Frontal cortex (tissue), 3 donors: ENCODE measurements at regions not wholly inside any gene's neighbourhood (a gene's known extent, or its start where the extent isn't known, plus 50 kb on each side); places are given as distances from the start of the nearest gene placed in this dataset.
"Not testable (repeated sequence)": the region's sequence is repeated elsewhere in the genome, so short reads cannot be mapped to it uniquely, and the experiment has no call there.

Experiments used
- DNase-seq, 2 donors: peaks; one replicate each; pipeline ENCODE4 v3.0.0; 2012; ENCODE audit warnings: low spot score in 2 of 2
- FAIRE-seq: peaks from 2 replicates; lab custom pipeline; 2012; peaks lifted over from hg19 to GRCh38; lab: Jason Lieb, UNC
- donor health status: control.
- donor health status: control.
- donor health status: control.

DNA sequence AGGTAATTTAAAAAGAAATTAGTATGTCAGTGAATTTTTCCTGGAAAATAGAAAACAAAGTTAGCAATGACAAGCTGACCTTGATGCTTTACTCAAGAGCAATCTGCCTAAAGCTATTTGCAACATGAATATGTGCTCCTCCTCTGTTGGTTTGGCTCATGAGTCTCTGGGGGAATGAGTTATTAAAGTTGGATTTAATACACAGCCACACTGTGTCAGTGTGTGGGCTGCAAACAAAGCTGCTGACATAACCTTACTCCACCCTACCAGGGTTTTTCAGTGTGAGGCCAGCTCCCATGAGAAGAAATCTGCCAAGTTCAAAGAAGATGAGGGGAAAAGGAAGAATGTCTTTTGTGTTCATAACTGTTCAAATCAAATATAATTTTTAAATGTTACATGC is 280.5 kb downstream of the TLL1 start:
- DNase-seq (no peak), FAIRE-seq (no peak)

DNA sequence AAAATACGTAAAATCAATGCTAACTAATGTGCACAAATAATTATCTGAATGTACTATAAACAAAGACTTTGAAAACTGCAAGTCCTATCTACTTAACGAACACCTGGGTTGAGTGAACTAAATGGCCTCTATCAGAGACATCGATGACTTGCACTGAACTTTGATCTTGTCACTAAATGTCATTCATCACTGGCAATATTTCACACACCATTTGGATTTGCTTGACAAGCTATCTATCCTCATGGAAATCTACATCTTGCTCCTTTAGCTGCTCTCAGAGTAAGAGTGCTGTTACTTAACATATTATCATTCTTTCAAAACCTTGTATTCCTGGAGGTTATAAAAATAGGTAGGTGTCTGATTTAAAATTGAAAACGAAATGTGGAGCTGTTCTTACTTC is 289.3 kb downstream of the TLL1 start:
- FAIRE-seq = no peak
- DNase-seq = no peak

DNA sequence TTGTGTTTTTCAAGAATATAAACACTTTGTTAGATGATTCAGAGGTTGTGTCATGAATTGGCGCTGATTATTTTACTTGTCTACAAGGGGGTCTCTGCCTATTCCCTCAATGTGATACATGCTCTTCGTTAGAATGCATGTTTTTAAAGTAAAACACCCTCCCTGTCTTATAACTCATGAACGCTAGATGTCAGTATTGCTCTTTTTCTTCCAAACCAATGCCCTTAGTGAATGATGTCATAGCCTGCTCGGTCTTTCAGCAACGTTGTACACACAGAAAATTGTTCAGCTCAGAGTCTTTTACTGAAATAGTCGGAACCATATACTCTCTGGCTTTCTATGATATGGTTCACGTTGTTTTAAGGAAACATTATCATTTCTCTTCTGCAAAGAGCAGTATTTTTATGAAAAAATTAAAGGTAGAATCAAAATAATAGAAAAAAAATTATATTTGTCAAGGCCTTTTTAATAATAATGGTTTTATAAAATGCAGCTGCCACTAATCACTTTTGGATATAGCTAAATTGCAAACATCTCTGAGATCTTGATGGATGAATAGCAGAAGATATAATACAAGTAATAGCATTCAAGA is 292.9 kb downstream of the TLL1 start:
- FAIRE-seq (peak; percentile 89), DNase-seq (peak; percentile 6 to 25)

DNA sequence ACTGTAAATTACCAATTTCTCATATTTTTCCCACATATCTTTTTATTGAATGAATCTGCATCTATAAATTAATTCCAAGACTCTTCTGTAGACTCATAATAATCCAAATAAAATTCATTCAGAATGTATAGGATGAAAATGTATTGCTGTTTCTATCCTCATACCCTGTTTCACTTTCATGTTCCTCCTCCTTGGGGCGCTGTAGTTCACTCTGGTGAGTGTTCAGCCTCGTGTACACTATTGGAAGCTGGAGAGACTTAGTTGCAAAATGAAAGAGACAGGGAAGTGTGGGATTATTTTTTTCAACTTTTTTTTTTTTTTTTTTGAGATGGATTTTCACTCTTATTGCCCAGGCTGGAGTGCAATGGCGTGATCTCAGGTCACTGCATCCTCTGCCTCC is 296.1 kb downstream of the TLL1 start:
- DNase-seq (no peak), FAIRE-seq (no peak)

DNA sequence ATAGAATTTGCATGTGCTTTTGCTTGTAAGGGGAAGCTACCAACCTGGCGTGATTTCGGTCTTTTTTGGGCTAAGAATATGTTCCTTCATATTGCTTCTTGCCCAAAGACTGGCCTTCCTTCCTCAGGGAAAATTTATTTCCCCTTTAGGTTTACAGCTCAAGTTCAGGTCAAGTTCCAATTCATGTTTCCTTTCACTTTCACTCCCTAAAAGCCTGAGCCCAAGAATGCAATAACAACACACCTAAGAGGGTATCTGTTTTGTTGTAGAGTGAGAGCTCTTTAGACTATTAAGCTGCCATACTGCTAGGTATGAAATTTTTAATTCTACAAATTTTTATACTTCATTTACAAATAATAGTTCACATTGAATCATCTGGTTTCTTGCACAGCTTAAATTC is 299.6 kb downstream of the TLL1 start:
- FAIRE-seq = no peak

DNA sequence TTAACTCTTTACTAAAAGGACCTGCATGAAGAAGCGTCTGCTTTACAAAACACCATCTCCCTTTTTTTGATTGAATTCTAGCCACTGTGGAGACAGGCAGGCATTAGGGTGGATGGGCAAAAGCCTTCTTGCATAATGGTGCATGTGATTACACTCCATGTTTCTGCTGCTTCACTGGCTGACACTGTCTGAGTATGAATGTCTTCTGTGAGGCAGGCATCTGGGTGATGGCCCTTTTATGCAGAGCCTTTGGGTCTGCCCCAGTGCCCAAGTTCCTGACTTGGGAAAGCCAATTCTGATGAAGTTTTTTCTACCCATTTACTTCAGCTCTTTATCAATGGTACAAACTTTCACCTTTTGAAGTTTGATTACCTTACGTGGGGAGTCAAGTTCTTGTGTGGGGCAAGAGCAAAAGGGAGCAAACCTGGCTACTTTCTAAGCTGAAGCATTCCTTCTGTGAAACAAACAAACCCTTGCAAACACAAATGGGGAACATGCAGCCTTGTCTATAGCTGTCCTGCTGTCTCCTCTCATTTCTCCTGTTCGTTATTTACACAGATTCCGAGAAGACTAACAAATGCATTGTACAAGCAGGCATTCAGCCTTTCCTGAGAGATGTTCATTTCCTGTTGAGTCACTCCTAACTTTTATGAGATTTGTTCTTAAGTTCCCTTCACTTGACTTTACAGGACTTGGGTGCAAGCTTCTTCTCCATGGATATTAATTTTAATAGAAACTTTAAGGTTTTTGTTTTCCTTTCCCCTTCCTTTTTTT is 301.9 kb downstream of the TLL1 start:
- DNase-seq (no peak), FAIRE-seq (no peak)

More for the DNA sequence above, 299.6 kb downstream of the TLL1 start:
- no peak for DNase-seq

DNA sequence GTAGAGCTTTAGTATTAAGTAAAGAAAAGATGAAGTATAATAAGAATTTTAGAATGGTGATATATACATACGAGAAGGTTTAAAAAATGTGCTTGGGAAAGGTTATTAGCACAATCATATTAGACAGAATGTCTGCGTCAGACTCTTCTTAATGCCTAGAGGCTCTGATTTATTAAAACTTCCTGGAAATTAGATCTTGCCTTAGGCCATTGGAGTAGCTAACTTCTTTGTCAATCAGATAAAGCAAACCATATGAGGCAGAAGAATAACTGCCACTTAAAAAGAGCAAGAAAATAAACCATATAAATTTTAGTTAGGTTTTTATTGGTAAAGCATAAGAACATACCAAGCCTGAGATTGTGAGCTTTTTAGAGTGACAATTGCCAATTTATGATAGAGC is 309.1 kb downstream of the TLL1 start:
- FAIRE-seq (no peak), DNase-seq (no peak)

DNA sequence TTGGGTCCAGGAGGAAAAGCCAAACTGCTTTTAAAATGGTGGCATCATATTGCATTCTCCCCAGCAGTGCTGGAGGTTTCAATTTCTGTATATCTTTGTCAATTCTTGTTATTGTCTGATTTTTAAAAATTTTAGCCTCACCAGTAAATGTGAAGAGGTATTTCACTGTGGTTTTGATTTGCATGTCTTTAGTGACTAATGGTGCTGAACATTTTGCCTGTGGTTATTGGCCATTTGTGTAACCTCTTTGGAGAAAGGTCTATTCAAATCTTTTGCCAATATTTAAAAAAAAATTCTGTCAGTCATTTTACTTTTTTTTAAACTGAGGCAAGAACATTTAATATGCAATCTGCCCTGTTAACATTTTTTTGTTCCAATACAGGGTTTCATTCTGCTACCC is 322.1 kb downstream of the TLL1 start:
- DNase-seq = no peak
- no peak for FAIRE-seq

DNA sequence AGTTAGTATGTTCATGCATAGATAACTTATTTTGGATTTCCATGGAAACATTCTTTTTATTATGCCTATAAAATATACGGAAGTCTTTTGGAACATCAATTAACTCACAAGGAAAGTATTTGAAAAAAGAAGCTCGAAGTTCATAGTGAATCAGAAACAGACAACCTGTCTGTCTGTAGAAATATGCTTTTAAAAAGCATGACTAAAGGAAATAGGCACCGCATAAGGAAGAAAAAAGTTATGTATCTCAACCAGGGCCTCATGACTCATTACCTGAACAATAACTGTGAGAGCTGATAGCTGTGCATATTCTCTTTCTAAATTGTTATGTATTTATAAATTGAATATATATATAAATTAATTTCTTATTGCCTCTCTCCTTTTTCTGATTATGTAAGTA is 324.1 kb downstream of the TLL1 start:
- no peak for DNase-seq
- FAIRE-seq = no peak

DNA sequence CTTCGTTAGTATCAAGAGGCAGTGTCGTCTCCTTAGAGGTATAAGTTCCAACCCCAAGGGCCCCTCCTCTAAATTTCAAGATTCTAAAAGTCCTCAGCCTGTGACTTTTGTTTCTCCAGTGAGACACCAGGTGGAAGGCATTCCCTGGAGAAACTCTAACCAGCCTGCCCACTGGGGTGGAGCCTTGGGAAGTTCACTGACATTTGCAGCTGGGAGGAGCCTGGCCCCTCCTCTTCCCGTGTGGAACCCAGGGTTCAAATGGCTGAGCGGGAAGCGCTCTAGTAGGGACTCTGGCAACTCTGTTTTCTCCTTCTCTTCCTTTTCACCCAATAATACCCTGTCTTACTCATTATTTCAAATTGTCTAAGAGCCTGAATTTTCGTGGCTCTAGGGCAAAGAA is 325.0 kb downstream of the TLL1 start:
- DNase-seq = no peak
- no peak for FAIRE-seq

DNA sequence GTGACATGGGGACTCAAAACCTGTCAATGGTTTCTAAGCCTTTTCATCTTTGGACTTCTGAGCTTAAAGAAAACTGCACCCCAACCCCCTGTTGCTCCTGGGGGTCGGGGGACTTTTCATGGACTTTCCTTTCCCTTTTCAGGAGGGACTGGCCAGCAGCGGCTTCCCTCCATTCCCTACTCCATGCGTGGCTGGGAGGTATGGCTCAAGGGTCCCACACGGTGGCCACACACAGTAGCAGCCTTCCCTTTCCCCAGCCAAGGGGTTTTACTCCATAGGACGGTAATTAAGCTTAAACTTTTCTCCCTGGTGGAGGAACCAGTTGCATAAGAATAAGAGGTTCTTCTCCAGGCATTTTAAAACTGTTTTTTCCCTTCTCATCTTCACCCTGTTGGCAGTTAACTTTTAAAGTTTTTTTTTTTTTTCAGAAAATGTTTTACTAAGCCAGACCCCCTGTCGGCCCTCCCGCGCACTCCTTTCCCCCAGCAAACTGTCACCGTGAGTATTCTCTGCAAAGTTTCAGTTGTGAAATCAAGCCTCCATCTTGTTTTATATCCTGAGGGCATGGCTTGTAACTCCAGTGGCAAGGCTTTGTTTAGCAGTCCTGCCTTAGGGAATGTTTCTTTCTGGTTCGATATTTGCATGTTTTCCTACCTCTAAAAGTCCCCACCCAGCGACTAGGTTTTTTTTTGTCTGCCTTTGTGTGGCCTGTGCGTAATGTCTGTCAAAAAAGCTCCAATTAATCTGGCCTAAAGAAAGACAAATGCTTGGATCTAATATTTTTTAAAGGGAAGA is 325.7 kb downstream of the TLL1 start:
- DNase-seq (no peak), FAIRE-seq (no peak)

DNA sequence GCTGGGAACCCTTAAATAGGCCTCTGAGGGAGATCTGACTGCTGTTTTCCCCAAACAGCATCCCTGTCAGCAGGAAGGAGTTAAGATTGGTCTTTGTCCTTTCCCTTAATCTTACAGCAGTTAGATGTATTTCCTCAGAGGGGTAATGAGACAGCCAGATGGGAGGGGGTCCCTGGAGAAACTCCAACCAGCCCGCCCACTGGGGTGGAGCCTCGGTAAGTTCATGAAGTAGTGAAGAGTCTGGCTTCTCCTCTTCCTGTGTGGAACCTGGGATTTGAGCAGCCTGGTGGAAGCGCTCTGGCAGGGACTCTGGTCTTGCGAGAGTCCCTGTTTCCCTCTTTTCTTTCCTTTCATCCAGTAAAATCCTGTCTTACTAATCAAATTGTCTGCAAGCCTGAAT is 330.0 kb downstream of the TLL1 start:
- DNase-seq (no peak), FAIRE-seq (no peak)

DNA sequence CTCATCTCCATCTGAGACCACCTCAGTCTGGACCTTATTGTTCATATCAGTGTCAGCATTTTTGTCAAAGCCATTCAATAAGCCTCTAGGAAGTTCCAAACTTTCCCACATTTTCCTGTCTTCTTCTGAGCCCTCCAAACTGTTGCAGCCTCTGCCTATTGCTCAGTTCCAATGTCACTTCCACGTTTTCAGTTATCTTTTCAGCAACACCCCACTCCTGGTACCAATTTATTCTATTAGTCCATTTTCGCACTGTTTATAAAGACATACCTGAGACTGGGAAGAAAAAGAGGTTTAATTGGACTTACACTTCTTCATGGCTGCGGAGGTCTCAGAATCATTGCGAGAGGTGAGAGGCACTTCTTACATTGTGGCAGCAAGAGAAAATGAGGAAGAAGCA is 339.3 kb downstream of the TLL1 start:
- not testable (repeated sequence) for FAIRE-seq, DNase-seq

DNA sequence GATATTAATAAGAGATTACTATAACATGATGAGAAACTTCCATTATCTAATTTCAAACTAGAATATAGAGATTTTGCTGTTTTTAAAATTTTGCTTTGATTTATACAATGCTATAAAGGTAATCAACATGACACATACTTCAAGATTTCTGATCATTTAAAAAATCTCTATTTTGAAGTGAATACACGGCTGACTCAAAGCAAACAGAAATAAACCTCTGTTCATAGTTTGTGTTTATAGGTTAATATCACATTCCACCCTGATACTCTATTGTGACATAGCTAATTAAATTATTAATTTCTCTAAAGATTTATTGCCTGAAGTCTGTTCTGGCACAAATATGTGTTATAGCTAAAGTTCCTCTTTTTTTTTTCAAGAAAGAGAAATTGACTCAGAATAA is 349.2 kb downstream of the TLL1 start:
- no peak for FAIRE-seq

DNA sequence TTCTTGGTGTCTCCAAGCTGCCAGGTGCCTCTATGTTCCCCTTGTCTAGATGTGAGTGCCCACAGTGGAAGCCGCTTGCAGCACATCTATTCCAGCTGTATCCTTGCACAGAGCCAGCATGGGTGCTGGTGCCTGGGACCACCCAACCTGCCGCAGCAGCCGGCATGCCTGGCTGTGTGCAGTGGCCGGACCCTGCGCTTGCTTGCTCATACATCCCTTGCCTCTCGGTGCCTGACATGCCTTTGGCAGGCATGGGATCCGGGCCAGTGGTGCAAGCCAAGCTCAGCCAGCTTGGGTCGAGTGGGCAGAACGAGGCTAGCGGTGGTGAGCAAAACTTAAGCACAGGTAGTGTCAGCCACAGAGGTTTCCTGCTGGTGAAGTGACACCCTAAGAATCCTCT is 355.1 kb downstream of the TLL1 start:
- no peak for DNase-seq
- no peak for FAIRE-seq

More for the DNA sequence above, 349.2 kb downstream of the TLL1 start:
- no peak for DNase-seq

DNA sequence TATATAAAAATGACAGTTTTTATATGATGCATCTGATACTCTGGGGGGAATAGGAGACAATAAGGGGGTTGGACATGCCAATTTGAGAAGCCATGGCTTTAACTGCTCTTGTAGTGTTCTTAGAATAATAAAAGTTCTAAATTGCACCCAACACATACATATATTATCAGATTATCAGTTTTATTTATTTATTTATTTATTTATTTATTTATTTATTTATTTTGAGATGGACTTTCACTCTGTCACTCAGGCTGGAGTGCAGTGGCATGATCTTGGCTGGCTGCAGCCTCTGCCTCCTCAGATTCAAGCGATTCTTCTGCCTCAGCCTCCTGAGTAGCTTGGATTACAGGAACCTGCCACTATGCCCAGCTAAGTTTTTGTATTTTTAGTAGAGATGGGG is 356.8 kb downstream of the TLL1 start:
- FAIRE-seq = no peak

DNA sequence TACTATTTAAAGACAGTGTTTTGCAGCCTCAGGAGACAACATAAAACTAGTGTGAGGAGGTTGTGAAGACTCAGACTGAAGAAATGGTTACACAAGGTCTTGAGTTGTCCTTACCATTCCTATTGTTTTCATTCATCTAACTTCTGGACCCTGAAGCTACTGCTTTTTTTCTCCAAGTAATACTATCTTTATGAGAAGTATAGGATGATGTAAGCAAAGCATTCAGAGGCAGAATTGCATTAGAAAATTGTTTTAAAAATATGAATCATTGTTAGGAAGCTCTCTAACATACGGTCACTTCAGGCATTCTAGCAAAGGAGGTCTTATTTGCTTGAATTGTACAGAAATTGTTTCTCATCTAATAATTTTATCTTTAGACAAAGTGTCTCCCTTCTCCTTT is 357.8 kb downstream of the TLL1 start:
- no peak for FAIRE-seq
- no peak for DNase-seq

More for the DNA sequence above, 356.8 kb downstream of the TLL1 start:
- no peak for DNase-seq

DNA sequence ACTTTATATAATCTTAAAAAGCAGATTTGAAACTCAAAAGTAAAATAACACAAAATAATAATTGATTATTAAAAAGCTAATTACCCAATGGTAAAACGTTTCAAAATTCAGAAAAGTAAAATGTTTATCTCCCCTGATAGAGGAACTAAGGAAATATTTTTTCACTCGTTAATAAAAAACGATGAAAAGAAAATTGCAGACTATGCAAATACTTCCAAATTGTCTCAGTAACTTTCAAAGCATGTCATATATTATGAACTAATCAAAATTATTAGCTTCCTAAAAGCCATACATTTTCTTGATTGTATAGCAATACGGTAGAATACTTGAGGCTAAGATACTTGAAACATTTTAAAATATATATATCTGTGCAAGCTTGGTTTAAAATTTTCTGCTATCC is 366.3 kb downstream of the TLL1 start:
- DNase-seq (no peak), FAIRE-seq (peak; percentile 3)

DNA sequence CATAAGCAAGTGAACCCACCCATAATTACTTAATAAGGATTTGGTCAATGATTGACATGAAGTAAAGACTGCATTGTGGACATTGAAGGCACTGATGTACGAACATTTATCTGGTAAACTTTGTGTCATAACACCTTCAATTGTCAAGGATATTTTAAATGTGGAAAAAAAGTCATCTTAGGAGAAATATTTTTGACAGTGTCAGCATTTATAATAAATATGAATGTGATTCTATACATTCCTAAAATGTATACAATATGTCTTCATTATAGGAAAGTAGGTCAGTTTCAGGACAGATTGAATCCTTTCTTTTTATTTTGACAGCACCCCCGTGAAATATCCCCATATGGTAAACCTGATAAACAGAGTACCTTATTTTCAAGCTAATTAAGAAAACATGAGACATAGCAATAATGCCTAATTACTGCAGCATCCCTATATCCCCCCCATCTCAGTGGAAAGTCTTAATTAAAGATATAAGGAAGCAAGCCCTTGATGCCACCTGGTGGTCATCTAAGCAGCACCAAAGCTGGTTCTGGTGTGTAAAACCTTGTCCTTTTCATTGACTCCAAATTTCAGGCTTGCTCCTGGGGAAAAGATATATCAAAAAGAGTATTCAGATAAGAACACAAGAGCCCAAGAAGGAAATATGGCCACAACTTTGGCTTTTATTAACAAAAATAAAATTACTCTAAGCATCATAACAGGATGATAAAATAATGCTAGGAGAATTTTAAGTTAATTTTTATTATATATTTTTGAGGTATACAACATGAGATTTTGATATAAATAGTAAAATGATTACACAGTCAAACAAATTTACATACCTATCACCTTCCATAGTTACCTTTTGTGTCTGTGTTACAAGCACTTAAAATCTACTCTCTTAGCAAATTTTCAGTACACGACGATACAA is 379.7 kb downstream of the TLL1 start:
- DNase-seq (no peak), FAIRE-seq (no peak)

DNA sequence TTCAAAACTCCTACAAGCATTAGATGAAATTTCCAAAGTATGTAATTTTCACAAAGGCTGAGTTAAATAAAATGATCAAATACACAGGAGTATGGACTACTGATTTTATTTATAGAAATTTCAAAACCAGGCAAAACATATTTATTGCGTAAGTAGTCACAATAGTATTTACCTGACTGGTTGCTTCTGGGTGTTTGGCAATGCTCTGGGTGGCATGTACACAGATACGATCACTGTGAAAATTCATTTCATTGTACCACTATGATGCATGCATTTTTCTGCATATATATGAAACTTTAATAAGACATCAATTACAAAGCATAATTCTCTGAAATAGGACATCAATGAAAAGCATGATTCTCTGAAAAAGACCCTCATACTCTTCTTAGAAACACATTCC is 384.2 kb downstream of the TLL1 start:
- no peak for FAIRE-seq

More for the DNA sequence above, 384.2 kb downstream of the TLL1 start:
- no peak for DNase-seq
